Nephron progenitor cell (in vitro differentiated cells): ENCODE measurements at regions not wholly inside any gene's neighbourhood (a gene's known extent, or its start where the extent isn't known, plus 50 kb on each side); places are given as distances from the start of the nearest gene placed in this dataset.

ENCODE experiments used
- DNase-seq: peaks from one replicate; pipeline ENCODE4 v3.0.0; 2021
- H3K27ac Mint-ChIP-seq: 2 replicates; pipeline ENCODE4 v1.8.0; 2021; ENCODE audit warnings: mild to moderate bottlenecking, moderate library complexity, mixed read lengths
- H3K27me3 Mint-ChIP-seq: 2 replicates; pipeline ENCODE4 v1.8.0; 2021; ENCODE audit warnings: mild to moderate bottlenecking, low read depth, mixed read lengths; ENCODE audit not compliant: poor library complexity
- H3K36me3 Mint-ChIP-seq: 2 replicates; pipeline ENCODE4 v1.8.0; 2021; ENCODE audit warnings: low read depth, mixed read lengths
- H3K4me1 Mint-ChIP-seq: 2 replicates; pipeline ENCODE4 v1.8.0; 2021; ENCODE audit warnings: mixed read lengths
- H3K4me3 Mint-ChIP-seq: 2 replicates; pipeline ENCODE4 v1.8.0; 2021; ENCODE audit warnings: mild to moderate bottlenecking, moderate library complexity, mixed read lengths
- H3K9me3 Mint-ChIP-seq: 2 replicates; pipeline ENCODE4 v1.8.0; 2021; ENCODE audit warnings: mild to moderate bottlenecking, moderate library complexity, mixed read lengths
- TF ChIP-seq, protein P1 (sequence below): fragments of 200-600 bp; sonication (generic); IDR thresholded peaks from 2 replicates; pipeline ENCODE4 v1.5.0; 2021; ENCODE audit warnings: antibody characterized with exemption

DNA sequence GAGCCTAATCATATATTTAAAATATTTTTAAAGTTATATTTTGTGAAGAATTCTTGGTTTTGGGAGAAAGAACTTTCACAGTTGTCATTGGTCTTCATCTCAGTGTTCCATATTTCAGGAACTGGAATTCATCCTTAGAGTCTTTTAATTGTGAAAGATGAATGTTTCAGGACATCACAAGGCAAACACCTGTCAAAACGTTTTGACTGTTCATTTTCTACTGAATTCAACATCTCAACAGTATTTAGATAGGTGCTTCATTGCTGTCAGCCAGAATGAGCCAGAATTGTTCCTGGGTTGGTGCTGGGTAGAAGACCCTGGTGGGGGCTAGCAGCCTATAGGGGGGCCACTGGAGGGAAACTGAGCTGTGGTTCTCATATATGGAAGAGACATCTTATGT is 255.1 kb upstream of the CXCR4 start:
- peaks cover 39% of the 10 kb centered on the region for H3K4me1 Mint-ChIP-seq
- TF ChIP-seq, protein P1, sequence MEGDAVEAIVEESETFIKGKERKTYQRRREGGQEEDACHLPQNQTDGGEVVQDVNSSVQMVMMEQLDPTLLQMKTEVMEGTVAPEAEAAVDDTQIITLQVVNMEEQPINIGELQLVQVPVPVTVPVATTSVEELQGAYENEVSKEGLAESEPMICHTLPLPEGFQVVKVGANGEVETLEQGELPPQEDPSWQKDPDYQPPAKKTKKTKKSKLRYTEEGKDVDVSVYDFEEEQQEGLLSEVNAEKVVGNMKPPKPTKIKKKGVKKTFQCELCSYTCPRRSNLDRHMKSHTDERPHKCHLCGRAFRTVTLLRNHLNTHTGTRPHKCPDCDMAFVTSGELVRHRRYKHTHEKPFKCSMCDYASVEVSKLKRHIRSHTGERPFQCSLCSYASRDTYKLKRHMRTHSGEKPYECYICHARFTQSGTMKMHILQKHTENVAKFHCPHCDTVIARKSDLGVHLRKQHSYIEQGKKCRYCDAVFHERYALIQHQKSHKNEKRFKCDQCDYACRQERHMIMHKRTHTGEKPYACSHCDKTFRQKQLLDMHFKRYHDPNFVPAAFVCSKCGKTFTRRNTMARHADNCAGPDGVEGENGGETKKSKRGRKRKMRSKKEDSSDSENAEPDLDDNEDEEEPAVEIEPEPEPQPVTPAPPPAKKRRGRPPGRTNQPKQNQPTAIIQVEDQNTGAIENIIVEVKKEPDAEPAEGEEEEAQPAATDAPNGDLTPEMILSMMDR: no peak
- no peak overlapping the region for H3K4me3 Mint-ChIP-seq
- H3K9me3 Mint-ChIP-seq: peaks cover 11% of the 10 kb centered on the region
- no peak for DNase-seq
- no peaks in the 10 kb centered on the region for H3K27me3 Mint-ChIP-seq
- peaks cover 4% of the 10 kb centered on the region for H3K36me3 Mint-ChIP-seq
- no peak overlapping the region for H3K27ac Mint-ChIP-seq

DNA sequence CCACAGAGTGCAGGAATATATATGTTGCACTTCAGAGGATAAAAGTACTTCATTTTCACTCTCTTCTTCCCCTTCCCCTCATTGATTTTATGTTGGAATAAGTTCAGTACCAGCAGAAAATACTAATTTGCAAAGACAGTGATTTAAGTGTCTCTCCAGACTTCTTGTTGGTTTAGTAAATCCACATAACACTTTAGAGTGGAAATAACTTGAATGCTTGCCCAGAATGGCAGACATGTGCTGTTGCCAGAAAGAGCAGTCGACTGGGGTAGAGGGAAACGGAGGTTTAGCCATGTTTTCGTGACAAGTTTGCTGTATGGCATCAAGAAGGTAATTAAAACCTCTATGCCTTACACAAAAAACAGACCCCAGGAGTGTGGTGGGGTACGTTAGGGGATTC is 246.0 kb upstream of the CXCR4 start:
- no peak for DNase-seq
- Mint-ChIP-seq H3K27me3 (peaks cover 3% of the 10 kb centered on the region), H3K36me3 (peaks cover 13% of the 10 kb centered on the region)

DNA sequence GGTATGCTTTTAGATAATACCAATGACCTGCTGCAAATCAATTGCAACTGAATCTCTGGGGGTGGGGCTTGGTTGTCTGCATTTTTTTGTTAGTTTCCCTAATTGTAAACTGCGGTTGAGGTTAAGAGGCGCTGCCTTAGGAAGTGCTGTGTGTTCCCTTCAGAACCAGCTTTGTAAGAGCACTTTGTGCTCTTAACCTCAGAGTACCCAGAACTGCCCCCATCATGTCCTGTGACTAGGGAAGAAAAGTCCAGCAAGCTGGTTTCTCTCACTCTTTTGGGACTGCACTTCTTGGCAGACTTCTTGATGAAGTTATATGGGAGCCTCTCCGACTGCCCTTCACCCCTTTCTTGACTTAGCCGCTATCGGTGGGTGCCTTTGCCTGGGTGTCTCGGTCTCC is 245.5 kb upstream of the CXCR4 start:
- Mint-ChIP-seq H3K36me3 (peaks cover 9% of the 10 kb centered on the region), H3K27ac (no peak overlapping the region), H3K9me3 (peaks cover 13% of the 10 kb centered on the region), H3K27me3 (peaks cover 3% of the 10 kb centered on the region), H3K4me1 (peaks cover 16% of the 10 kb centered on the region), H3K4me3 (no peak overlapping the region)
- TF ChIP-seq, protein P1: no peak
- no peak for DNase-seq

More for the DNA sequence above, 246.0 kb upstream of the CXCR4 start:
- TF ChIP-seq, protein P1: no peak
- Mint-ChIP-seq H3K27ac (no peak overlapping the region), H3K4me3 (no peak overlapping the region), H3K4me1 (peaks cover 16% of the 10 kb centered on the region), H3K9me3 (peaks cover 17% of the 10 kb centered on the region)

DNA sequence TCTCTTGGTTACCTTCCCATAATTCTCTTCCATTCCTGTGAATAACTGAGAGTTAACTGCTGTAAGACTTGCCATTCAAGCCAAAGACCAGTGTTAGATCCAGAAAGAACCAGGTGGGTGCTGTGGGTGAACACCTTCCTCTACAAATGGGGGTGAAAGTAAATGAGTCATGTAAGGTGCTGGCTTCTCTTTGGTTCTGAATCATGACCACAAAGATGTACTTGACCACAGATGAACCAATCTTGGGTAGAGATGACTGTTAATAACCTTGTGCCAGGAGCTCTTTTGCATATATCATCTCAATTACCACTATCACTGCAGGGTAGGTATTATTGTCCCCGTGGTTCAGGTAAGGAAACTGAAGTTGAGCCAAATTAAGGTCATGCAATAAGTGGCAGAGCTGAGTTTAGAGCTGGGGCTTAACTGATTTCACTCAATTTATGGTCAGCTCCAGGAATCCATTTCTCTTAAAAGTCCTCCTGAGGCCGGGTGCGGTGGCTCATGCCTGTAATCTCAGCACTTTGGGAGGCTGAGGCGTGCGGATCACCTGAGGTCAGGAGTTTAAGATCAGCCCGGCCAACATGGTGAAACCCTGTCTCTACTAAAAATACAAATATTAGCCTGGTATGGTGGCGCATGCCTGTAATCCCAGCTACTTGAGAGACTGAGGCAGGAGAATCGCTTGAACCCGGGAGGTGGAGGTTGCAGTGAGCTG is 244.9 kb upstream of the CXCR4 start:
- Mint-ChIP-seq H3K4me3 (no peak overlapping the region), H3K4me1 (peaks cover 16% of the 10 kb centered on the region)
- TF ChIP-seq, protein P1: no peak

DNA sequence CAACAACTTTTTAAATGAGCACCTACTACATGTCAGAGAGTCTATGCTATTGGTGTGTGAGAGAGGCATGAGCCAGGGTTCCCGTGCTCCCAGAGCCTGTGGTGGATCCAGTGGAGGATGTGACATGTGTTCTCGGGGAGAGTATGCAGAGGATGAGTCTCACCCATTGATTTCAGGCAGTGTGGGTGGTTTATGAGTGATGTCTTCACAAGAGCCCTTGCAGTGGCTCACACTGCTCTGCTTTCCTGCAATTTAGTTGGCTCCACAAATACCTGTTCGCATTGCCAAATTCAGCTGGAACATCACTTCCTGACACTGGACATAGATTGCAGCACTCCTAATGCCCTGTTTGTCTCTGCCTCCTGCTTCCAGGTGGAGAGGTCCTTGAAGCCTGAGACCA is 243.6 kb upstream of the CXCR4 start:
- Mint-ChIP-seq H3K36me3 (no peaks in the 10 kb centered on the region), H3K4me3 (no peak overlapping the region), H3K27ac (no peak overlapping the region), H3K4me1 (peaks cover 23% of the 10 kb centered on the region), H3K27me3 (no peaks in the 10 kb centered on the region), H3K9me3 (no peaks in the 10 kb centered on the region)
- TF ChIP-seq, protein P1: no peak
- DNase-seq: no peak

More for the DNA sequence above, 244.9 kb upstream of the CXCR4 start:
- H3K36me3 Mint-ChIP-seq: peaks cover 7% of the 10 kb centered on the region
- no peak for DNase-seq
- H3K27ac Mint-ChIP-seq: no peak overlapping the region
- H3K9me3 Mint-ChIP-seq: peaks cover 9% of the 10 kb centered on the region
- H3K27me3 Mint-ChIP-seq: peaks cover 3% of the 10 kb centered on the region

DNA sequence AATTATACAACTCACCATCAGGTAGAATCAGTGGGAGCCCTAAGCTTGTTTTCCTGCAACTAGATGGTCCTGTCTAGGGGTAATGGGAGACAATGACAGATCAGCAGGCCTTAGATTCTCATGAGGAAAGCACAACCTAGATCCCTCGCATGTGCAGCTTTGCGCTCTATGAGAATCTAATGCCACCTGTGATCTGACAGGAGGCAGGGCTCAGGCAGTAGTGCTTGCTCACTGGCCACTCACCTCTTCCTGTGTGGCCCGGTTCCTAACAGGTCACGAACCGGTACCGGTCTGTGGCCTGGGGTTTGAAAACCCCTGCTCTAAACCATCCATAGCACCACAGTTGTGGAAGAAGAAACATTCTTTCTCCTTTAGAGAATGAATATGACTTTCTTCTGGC is 242.8 kb upstream of the CXCR4 start:
- H3K4me3 Mint-ChIP-seq: no peak overlapping the region
- TF ChIP-seq, protein P1: no peak
- peaks cover 31% of the 10 kb centered on the region for H3K4me1 Mint-ChIP-seq
- no peak for DNase-seq
- no peaks in the 10 kb centered on the region for H3K27me3 Mint-ChIP-seq
- no peak overlapping the region for H3K27ac Mint-ChIP-seq
- no peaks in the 10 kb centered on the region for H3K9me3 Mint-ChIP-seq
- no peaks in the 10 kb centered on the region for H3K36me3 Mint-ChIP-seq
